ENCODE measurements at regions not wholly inside any gene's neighbourhood (a gene's known extent, or its start where the extent isn't known, plus 50 kb on each side); places are given as distances from the start of the nearest gene placed in this dataset.

DNA sequence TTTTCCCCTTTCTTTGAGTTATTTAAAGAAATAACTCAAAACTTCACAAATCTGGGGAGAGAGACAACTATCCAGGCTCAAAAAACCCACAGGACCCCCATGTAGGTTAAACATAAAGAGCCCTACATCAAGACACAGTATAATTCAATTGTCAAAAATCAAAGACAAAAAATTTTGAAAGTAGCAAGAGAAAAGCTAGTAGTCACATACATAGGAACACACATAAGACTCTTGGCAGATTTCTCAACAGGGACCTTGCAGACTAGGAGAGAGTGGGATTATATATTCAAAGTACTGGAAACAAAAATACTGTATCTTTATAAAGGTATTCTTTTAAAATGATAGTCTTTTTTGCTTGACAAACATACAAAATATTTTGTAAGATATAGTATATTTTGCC, 296.9 kb downstream of the OSTF1 start:
- H3F3A ChIP-seq (replicated peaks; ENCODE audit: insufficient read depth): no peaks in the 10 kb centered on the region
- H2AFZ ChIP-seq (ENCODE audit: low read depth): no peak overlapping the region
- no peaks in the 10 kb centered on the region for H3K79me2 ChIP-seq (ENCODE audit: insufficient read depth)
- H3K4me2 ChIP-seq: no peak overlapping the region
- ChIA-PET CTCF (no interaction called here), POLR2A (no interaction called here)
- H3K27ac ChIP-seq (ENCODE audit: low read depth in 2 of 2, low read length in 1 of 2): no peak overlapping the region
- no peaks in the 10 kb centered on the region for H3K4me1 ChIP-seq (ENCODE audit: control insufficient read depth in 1 of 2, insufficient read depth in 2 of 2, low read depth in 1 of 2, low read length in 1 of 2)
- H3K9me3 ChIP-seq: 0 out of 2 replicates have a peak, but pooled peaks cover 3% of the 10 kb centered on the region
- no peaks in the 10 kb centered on the region for H3K36me3 ChIP-seq (replicated peaks in 1 of 2; ENCODE audit: control insufficient read depth in 1 of 2, insufficient read depth in 2 of 2, low read length in 1 of 2)
- H3K9me2 ChIP-seq: no peaks in the 10 kb centered on the region
- no peak overlapping the region for H3K9ac ChIP-seq
- TF ChIP-seq RCOR1 (IDR thresholded peaks at IDR 0.05; ENCODE audit: low read length): no peak
- TF ChIP-seq FOSL2 (IDR thresholded peaks at IDR 0.05; ENCODE audit: borderline replicate concordance, low read depth): no peak
- TF ChIP-seq TEAD4 (IDR thresholded peaks at IDR 0.05; ENCODE audit: borderline replicate concordance, insufficient read depth): no peak
- TF ChIP-seq, protein P1, sequence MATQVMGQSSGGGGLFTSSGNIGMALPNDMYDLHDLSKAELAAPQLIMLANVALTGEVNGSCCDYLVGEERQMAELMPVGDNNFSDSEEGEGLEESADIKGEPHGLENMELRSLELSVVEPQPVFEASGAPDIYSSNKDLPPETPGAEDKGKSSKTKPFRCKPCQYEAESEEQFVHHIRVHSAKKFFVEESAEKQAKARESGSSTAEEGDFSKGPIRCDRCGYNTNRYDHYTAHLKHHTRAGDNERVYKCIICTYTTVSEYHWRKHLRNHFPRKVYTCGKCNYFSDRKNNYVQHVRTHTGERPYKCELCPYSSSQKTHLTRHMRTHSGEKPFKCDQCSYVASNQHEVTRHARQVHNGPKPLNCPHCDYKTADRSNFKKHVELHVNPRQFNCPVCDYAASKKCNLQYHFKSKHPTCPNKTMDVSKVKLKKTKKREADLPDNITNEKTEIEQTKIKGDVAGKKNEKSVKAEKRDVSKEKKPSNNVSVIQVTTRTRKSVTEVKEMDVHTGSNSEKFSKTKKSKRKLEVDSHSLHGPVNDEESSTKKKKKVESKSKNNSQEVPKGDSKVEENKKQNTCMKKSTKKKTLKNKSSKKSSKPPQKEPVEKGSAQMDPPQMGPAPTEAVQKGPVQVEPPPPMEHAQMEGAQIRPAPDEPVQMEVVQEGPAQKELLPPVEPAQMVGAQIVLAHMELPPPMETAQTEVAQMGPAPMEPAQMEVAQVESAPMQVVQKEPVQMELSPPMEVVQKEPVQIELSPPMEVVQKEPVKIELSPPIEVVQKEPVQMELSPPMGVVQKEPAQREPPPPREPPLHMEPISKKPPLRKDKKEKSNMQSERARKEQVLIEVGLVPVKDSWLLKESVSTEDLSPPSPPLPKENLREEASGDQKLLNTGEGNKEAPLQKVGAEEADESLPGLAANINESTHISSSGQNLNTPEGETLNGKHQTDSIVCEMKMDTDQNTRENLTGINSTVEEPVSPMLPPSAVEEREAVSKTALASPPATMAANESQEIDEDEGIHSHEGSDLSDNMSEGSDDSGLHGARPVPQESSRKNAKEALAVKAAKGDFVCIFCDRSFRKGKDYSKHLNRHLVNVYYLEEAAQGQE (IDR thresholded peaks at IDR 0.05; ENCODE audit: low read depth, low read length): no peak
- TF ChIP-seq EZH2phosphoT487 (IDR thresholded peaks at IDR 0.05; ENCODE audit: borderline replicate concordance, low read depth): no peak
- no peak for TF ChIP-seq RFX5 (IDR thresholded peaks at IDR 0.05; ENCODE audit: low read length)
- TF ChIP-seq SIN3A (IDR thresholded peaks at IDR 0.05; ENCODE audit: borderline replicate concordance, low read depth, low read length): no peak
- TF ChIP-seq TAF1 (IDR thresholded peaks at IDR 0.05; ENCODE audit: borderline replicate concordance, low read depth, low read length): no peak
- H3K4me3 ChIP-seq (ENCODE audit: low read depth in 2 of 2, low read length in 1 of 2): no peak overlapping the region
- no peaks in the 10 kb centered on the region for H4K20me1 ChIP-seq (ENCODE audit: insufficient read depth)
- no peaks in the 10 kb centered on the region for H3K27me3 ChIP-seq (ENCODE audit: insufficient read depth)
- no peak for DNase-seq

DNA sequence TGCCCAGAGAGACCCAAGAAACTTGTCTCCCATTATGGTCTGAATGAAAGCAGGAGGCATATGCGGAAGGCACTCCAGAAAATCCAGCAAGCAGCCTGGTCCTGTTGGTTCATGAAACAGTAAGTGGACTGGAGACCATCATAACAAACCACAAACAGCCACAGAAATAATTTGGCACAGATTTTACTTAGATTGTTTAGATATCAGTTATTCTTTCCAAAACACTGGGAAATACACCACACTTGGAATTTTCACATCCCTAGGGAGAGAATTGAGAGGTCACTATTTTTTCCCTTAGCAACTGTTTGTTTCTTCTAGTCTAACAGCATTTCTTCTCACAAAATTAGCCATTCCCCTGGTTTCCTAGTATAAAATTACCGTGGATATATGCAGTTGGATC, 300.8 kb downstream of the OSTF1 start:
- Histone ChIP-seq H3K27me3 (ENCODE audit: insufficient read depth) (no peaks in the 10 kb centered on the region), H3K27ac (ENCODE audit: low read depth in 2 of 2, low read length in 1 of 2) (no peak overlapping the region), H4K20me1 (ENCODE audit: insufficient read depth) (no peaks in the 10 kb centered on the region), H2AFZ (ENCODE audit: low read depth) (no peak overlapping the region), H3K4me2 (no peak overlapping the region), H3K36me3 (replicated peaks in 1 of 2; ENCODE audit: control insufficient read depth in 1 of 2, insufficient read depth in 2 of 2, low read length in 1 of 2) (no peaks in the 10 kb centered on the region), H3F3A (replicated peaks; ENCODE audit: insufficient read depth) (no peaks in the 10 kb centered on the region), H3K9me2 (no peaks in the 10 kb centered on the region), H3K4me1 (ENCODE audit: control insufficient read depth in 1 of 2, insufficient read depth in 2 of 2, low read depth in 1 of 2, low read length in 1 of 2) (no peaks in the 10 kb centered on the region), H3K79me2 (ENCODE audit: insufficient read depth) (no peaks in the 10 kb centered on the region), H3K9me3 (0 out of 2 replicates have a peak, but pooled peaks cover 3% of the 10 kb centered on the region), H3K9ac (no peak overlapping the region), H3K4me3 (ENCODE audit: low read depth in 2 of 2, low read length in 1 of 2) (no peak overlapping the region)
- 4% methylated on average over 2 of the region's 2 CpGs for WGBS (ENCODE audit: low lambda C conversion rate)
- DNase-seq: no peak
- TF ChIP-seq NFIC (IDR thresholded peaks at IDR 0.05; ENCODE audit: borderline replicate concordance) (no peak), GATA2 (CRISPR knock-in tag; IDR thresholded peaks at IDR 0.05) (no peak), RXRA (IDR thresholded peaks at IDR 0.05; ENCODE audit: borderline replicate concordance, low read depth) (no peak), RCOR1 (IDR thresholded peaks at IDR 0.05; ENCODE audit: low read length) (no peak), CHD2 (IDR thresholded peaks at IDR 0.05; ENCODE audit: low read length, partially characterized antibody) (no peak), MEF2A (IDR thresholded peaks at IDR 0.05; ENCODE audit: borderline replicate concordance, low read depth) (no peak), TAF1 (IDR thresholded peaks at IDR 0.05; ENCODE audit: borderline replicate concordance, low read depth, low read length) (no peak), JUND (IDR thresholded peaks at IDR 0.05) (no peak), SIN3A (IDR thresholded peaks at IDR 0.05; ENCODE audit: borderline replicate concordance, low read depth, low read length) (no peak), MXI1 (IDR thresholded peaks at IDR 0.05; ENCODE audit: low read depth, low read length) (no peak), RFX5 (IDR thresholded peaks at IDR 0.05; ENCODE audit: low read length) (no peak), SMC3 (IDR thresholded peaks at IDR 0.05; ENCODE audit: low read depth, low read length) (no peak), FOXJ3 (CRISPR knock-in tag; IDR thresholded peaks at IDR 0.05) (no peak), YY1 (IDR thresholded peaks at IDR 0.05; ENCODE audit: low read depth) (no peak), FOXM1 (IDR thresholded peaks at IDR 0.05; ENCODE audit: low read depth) (no peak), RAD21 (IDR thresholded peaks at IDR 0.05; ENCODE audit: low read length) (no peak), TCF12 (IDR thresholded peaks at IDR 0.05) (no peak)
- TF ChIP-seq, protein P2, sequence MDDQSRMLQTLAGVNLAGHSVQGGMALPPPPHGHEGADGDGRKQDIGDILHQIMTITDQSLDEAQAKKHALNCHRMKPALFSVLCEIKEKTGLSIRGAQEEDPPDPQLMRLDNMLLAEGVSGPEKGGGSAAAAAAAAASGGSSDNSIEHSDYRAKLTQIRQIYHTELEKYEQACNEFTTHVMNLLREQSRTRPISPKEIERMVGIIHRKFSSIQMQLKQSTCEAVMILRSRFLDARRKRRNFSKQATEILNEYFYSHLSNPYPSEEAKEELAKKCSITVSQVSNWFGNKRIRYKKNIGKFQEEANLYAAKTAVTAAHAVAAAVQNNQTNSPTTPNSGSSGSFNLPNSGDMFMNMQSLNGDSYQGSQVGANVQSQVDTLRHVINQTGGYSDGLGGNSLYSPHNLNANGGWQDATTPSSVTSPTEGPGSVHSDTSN (IDR thresholded peaks at IDR 0.05): no peak
- TF ChIP-seq, protein P3, sequence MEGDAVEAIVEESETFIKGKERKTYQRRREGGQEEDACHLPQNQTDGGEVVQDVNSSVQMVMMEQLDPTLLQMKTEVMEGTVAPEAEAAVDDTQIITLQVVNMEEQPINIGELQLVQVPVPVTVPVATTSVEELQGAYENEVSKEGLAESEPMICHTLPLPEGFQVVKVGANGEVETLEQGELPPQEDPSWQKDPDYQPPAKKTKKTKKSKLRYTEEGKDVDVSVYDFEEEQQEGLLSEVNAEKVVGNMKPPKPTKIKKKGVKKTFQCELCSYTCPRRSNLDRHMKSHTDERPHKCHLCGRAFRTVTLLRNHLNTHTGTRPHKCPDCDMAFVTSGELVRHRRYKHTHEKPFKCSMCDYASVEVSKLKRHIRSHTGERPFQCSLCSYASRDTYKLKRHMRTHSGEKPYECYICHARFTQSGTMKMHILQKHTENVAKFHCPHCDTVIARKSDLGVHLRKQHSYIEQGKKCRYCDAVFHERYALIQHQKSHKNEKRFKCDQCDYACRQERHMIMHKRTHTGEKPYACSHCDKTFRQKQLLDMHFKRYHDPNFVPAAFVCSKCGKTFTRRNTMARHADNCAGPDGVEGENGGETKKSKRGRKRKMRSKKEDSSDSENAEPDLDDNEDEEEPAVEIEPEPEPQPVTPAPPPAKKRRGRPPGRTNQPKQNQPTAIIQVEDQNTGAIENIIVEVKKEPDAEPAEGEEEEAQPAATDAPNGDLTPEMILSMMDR (IDR thresholded peaks at IDR 0.05): no peak
- TF ChIP-seq, protein P4, sequence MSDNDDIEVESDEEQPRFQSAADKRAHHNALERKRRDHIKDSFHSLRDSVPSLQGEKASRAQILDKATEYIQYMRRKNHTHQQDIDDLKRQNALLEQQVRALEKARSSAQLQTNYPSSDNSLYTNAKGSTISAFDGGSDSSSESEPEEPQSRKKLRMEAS (IDR thresholded peaks at IDR 0.05; ENCODE audit: low read depth): no peak
- ChIA-PET POLR2A (no interaction called here), CTCF (no interaction called here)
